C1 segment of cervical spinal cord (tissue), 14 donors: ENCODE measurements at regions not wholly inside any gene's neighbourhood (a gene's known extent, or its start where the extent isn't known, plus 50 kb on each side); places are given as distances from the start of the nearest gene placed in this dataset.
"Not testable (repeated sequence)": the region's sequence is repeated elsewhere in the genome, so short reads cannot be mapped to it uniquely, and the experiment has no call there.

Source experiments
- DNase-seq, 14 donors: peaks; one replicate each; lab custom pipeline; 2025; lab: John Stamatoyannopoulos, UW

GRCh38 chr7:24434972-24435371 is 138.3 kb upstream of the PALS2 start:
- DNase-seq, result no peak

- DNase-seq, result no peak
Measured at GRCh38 chr7:24436131-24436920, 136.9 kb upstream of the PALS2 start.

GRCh38 chr7:24438232-24438631 is 135.0 kb upstream of the PALS2 start:
- DNase-seq, result no peak

- not testable (repeated sequence) for DNase-seq
Measured at GRCh38 chr7:24439104-24439503, 134.1 kb upstream of the PALS2 start.

GRCh38 chr7:24440892-24441291 is 132.4 kb upstream of the PALS2 start:
- DNase-seq, result no peak

- no peak for DNase-seq
Measured at GRCh38 chr7:24441314-24442027, 131.8 kb upstream of the PALS2 start.

GRCh38 chr7:24442170-24442777 is 131.0 kb upstream of the PALS2 start:
- DNase-seq, result no peak

- no peak for DNase-seq
Measured at GRCh38 chr7:24444666-24445440, 128.4 kb upstream of the PALS2 start.

- no peak for DNase-seq
Measured at GRCh38 chr7:24448038-24448437, 125.2 kb upstream of the PALS2 start.

GRCh38 chr7:24449416-24449815 is 123.8 kb upstream of the PALS2 start:
- not testable (repeated sequence) for DNase-seq

- no peak for DNase-seq
Measured at GRCh38 chr7:24455813-24456525, 117.3 kb upstream of the PALS2 start.

GRCh38 chr7:24456526-24457218 is 116.6 kb upstream of the PALS2 start:
- no peak for DNase-seq

GRCh38 chr7:24457219-24457558 is 116.1 kb upstream of the PALS2 start:
- no peak for DNase-seq

- DNase-seq, result no peak
Measured at GRCh38 chr7:24462117-24462516, 111.1 kb upstream of the PALS2 start.

GRCh38 chr7:24462984-24463383 is 110.3 kb upstream of the PALS2 start:
- no peak for DNase-seq

GRCh38 chr7:24463474-24463873 is 109.8 kb upstream of the PALS2 start:
- DNase-seq, result no peak

- DNase-seq, result no peak
Measured at GRCh38 chr7:24464861-24465260, 108.4 kb upstream of the PALS2 start.

- no peak for DNase-seq
Measured at GRCh38 chr7:24466168-24466768, 107.0 kb upstream of the PALS2 start.

- DNase-seq, result no peak
Measured at GRCh38 chr7:24469118-24469517, 104.1 kb upstream of the PALS2 start.

GRCh38 chr7:24472093-24472492 is 101.2 kb upstream of the PALS2 start:
- DNase-seq, result no peak
